ENCODE measurements at regions not wholly inside any gene's neighbourhood (a gene's known extent, or its start where the extent isn't known, plus 50 kb on each side); places are given as distances from the start of the nearest gene placed in this dataset.

DNA sequence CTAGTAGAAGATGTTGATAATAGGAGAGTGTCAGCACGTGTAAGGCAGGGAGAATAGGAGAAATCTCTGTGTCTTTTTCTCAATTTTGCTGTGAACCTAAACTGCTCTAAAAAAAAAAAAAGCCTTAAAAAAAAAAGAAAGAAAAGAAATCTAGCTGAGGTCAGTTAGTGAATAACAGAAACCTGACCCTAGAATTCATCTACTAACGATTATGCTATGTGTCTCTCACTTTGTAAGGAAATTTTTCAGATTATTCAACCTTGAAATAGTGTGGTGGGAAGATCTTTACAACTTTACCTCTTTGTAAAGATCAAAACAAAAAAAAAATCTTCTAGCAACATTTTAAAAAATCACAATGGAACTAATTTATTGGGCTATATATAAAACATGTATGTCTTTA is 995.7 kb downstream of the GALC start:
- H3K79me2 ChIP-seq (ENCODE audit: insufficient read depth, low read length), result no peaks in the 10 kb centered on the region
- no peak for TF ChIP-seq EZH2 (IDR thresholded peaks at IDR 0.05; ENCODE audit: borderline replicate concordance, low read depth, low read length, severe bottlenecking)
- TF ChIP-seq CTCF (IDR thresholded peaks at IDR 0.05; ENCODE audit: borderline replicate concordance, extremely low read depth, low read length, poor library complexity, severe bottlenecking), result no peak
- no peaks in the 10 kb centered on the region for H3K36me3 ChIP-seq (ENCODE audit: insufficient read depth, low read length)
- H3K9ac ChIP-seq (ENCODE audit: low read depth, low read length), result no peak overlapping the region
- no peaks in the 10 kb centered on the region for H4K20me1 ChIP-seq (ENCODE audit: insufficient read depth, low read length)
- no peaks in the 10 kb centered on the region for H3K27me3 ChIP-seq (ENCODE audit: insufficient read depth, low read length, poor library complexity)
- DNase-seq (no peak), ATAC-seq (ENCODE audit: insufficient read depth, low read depth) (no peak)
- H3K4me1 ChIP-seq (ENCODE audit: insufficient read depth, low read length), result no peaks in the 10 kb centered on the region
- H2AFZ ChIP-seq (ENCODE audit: low read depth, low read length), result no peak overlapping the region
- no peaks in the 10 kb centered on the region for H3K9me3 ChIP-seq (ENCODE audit: insufficient read depth, low read length, severe bottlenecking)
- no peak overlapping the region for H3K27ac ChIP-seq (ENCODE audit: low read length)
- H3K4me2 ChIP-seq (ENCODE audit: insufficient read depth, low read length), result no peak overlapping the region
- H3K4me3 ChIP-seq (ENCODE audit: low read depth in 1 of 2, low read length in 2 of 2), result no peak overlapping the region

- no peaks in the 10 kb centered on the region for H3K79me2 ChIP-seq (ENCODE audit: insufficient read depth, low read length)
- no peaks in the 10 kb centered on the region for H3K9me3 ChIP-seq (ENCODE audit: insufficient read depth, low read length, severe bottlenecking)
- H4K20me1 ChIP-seq (ENCODE audit: insufficient read depth, low read length), result no peaks in the 10 kb centered on the region
- H3K27ac ChIP-seq (ENCODE audit: low read length), result no peak overlapping the region
- H3K4me1 ChIP-seq (ENCODE audit: insufficient read depth, low read length), result no peaks in the 10 kb centered on the region
- no peak for TF ChIP-seq CTCF (IDR thresholded peaks at IDR 0.05; ENCODE audit: borderline replicate concordance, extremely low read depth, low read length, poor library complexity, severe bottlenecking)
- TF ChIP-seq EZH2 (IDR thresholded peaks at IDR 0.05; ENCODE audit: borderline replicate concordance, low read depth, low read length, severe bottlenecking), result no peak
- no peaks in the 10 kb centered on the region for H3K27me3 ChIP-seq (ENCODE audit: insufficient read depth, low read length, poor library complexity)
- no peak for DNase-seq
- no peak overlapping the region for H3K4me3 ChIP-seq (ENCODE audit: low read depth in 1 of 2, low read length in 2 of 2)
- no peak overlapping the region for H3K9ac ChIP-seq (ENCODE audit: low read depth, low read length)
- no peak for ATAC-seq (ENCODE audit: insufficient read depth, low read depth)
- no peak overlapping the region for H3K4me2 ChIP-seq (ENCODE audit: insufficient read depth, low read length)
- no peaks in the 10 kb centered on the region for H3K36me3 ChIP-seq (ENCODE audit: insufficient read depth, low read length)
- H2AFZ ChIP-seq (ENCODE audit: low read depth, low read length), result no peak overlapping the region
Observed at GRCh38 chr14:86990396-86990795, 1002.6 kb downstream of the GALC start.

- no peaks in the 10 kb centered on the region for H3K27me3 ChIP-seq (ENCODE audit: insufficient read depth, low read length, poor library complexity)
- no peak overlapping the region for H2AFZ ChIP-seq (ENCODE audit: low read depth, low read length)
- no peak for DNase-seq
- H3K9ac ChIP-seq (ENCODE audit: low read depth, low read length), result no peak overlapping the region
- no peak for TF ChIP-seq CTCF (IDR thresholded peaks at IDR 0.05; ENCODE audit: borderline replicate concordance, extremely low read depth, low read length, poor library complexity, severe bottlenecking)
- no peak for TF ChIP-seq EZH2 (IDR thresholded peaks at IDR 0.05; ENCODE audit: borderline replicate concordance, low read depth, low read length, severe bottlenecking)
- no peaks in the 10 kb centered on the region for H3K9me3 ChIP-seq (ENCODE audit: insufficient read depth, low read length, severe bottlenecking)
- H3K27ac ChIP-seq (ENCODE audit: low read length), result no peak overlapping the region
- no peaks in the 10 kb centered on the region for H3K79me2 ChIP-seq (ENCODE audit: insufficient read depth, low read length)
- no peak for ATAC-seq (ENCODE audit: insufficient read depth, low read depth)
- H3K36me3 ChIP-seq (ENCODE audit: insufficient read depth, low read length), result no peaks in the 10 kb centered on the region
- no peak overlapping the region for H3K4me3 ChIP-seq (ENCODE audit: low read depth in 1 of 2, low read length in 2 of 2)
- H4K20me1 ChIP-seq (ENCODE audit: insufficient read depth, low read length), result no peaks in the 10 kb centered on the region
- H3K4me1 ChIP-seq (ENCODE audit: insufficient read depth, low read length), result no peaks in the 10 kb centered on the region
- no peak overlapping the region for H3K4me2 ChIP-seq (ENCODE audit: insufficient read depth, low read length)
Observed at GRCh38 chr14:86989285-86989684, 1003.7 kb downstream of the GALC start.

DNA sequence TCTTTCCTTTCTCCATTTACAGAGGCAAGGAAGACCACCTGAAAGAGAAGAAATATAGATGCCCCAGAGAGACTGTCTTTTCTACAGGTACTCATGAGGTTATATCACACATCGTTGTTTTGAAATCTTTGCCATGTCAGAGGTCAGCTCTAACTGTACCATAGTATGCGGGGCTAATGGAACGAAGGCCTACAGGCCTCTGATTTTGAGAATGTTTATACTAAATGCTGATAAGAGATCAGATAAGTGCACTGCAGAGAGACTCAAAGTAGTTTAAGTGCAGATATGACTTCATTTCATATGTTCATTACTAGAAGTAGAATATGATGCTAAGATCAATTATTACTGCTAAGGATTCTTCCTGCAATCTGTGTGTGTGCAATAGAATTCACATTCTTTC is 1005.0 kb downstream of the GALC start:
- TF ChIP-seq EZH2 (IDR thresholded peaks at IDR 0.05; ENCODE audit: borderline replicate concordance, low read depth, low read length, severe bottlenecking), result no peak
- TF ChIP-seq CTCF (IDR thresholded peaks at IDR 0.05; ENCODE audit: borderline replicate concordance, extremely low read depth, low read length, poor library complexity, severe bottlenecking), result no peak
- DNase-seq, result no peak
- Histone ChIP-seq H3K36me3 (ENCODE audit: insufficient read depth, low read length) (no peaks in the 10 kb centered on the region), H3K79me2 (ENCODE audit: insufficient read depth, low read length) (no peaks in the 10 kb centered on the region), H3K4me1 (ENCODE audit: insufficient read depth, low read length) (no peaks in the 10 kb centered on the region), H3K27me3 (ENCODE audit: insufficient read depth, low read length, poor library complexity) (no peaks in the 10 kb centered on the region), H3K27ac (ENCODE audit: low read length) (no peak overlapping the region), H2AFZ (ENCODE audit: low read depth, low read length) (no peak overlapping the region), H3K4me3 (ENCODE audit: low read depth in 1 of 2, low read length in 2 of 2) (no peak overlapping the region), H4K20me1 (ENCODE audit: insufficient read depth, low read length) (no peaks in the 10 kb centered on the region), H3K9ac (ENCODE audit: low read depth, low read length) (no peak overlapping the region), H3K9me3 (ENCODE audit: insufficient read depth, low read length, severe bottlenecking) (no peaks in the 10 kb centered on the region), H3K4me2 (ENCODE audit: insufficient read depth, low read length) (no peak overlapping the region)
- ATAC-seq (ENCODE audit: insufficient read depth, low read depth), result no peak
